ENCODE measurements at regions not wholly inside any gene's neighbourhood (a gene's known extent, or its start where the extent isn't known, plus 50 kb on each side); places are given as distances from the start of the nearest gene placed in this dataset.

- no peak overlapping the region for H3K27ac Mint-ChIP-seq
- peaks cover 12% of the 10 kb centered on the region for H3K9me3 Mint-ChIP-seq (ENCODE audit: low read depth)
- no peak overlapping the region for H3K4me3 Mint-ChIP-seq
- H3K4me1 Mint-ChIP-seq (ENCODE audit: low read depth): no peaks in the 10 kb centered on the region
- no peaks in the 10 kb centered on the region for H3K27me3 Mint-ChIP-seq
- H3K36me3 Mint-ChIP-seq: no peaks in the 10 kb centered on the region
Measured at GRCh38 chr10:107800061-107800460, 635.6 kb upstream of the SORCS1 start.

GRCh38 chr10:107790271-107790670 is 625.8 kb upstream of the SORCS1 start:
- H3K9me3 Mint-ChIP-seq (ENCODE audit: low read depth): peaks cover 13% of the 10 kb centered on the region
- H3K27ac Mint-ChIP-seq: no peak overlapping the region
- H3K4me3 Mint-ChIP-seq: no peak overlapping the region
- H3K36me3 Mint-ChIP-seq: no peaks in the 10 kb centered on the region
- no peaks in the 10 kb centered on the region for H3K4me1 Mint-ChIP-seq (ENCODE audit: low read depth)
- H3K27me3 Mint-ChIP-seq: no peaks in the 10 kb centered on the region

- H3K27ac Mint-ChIP-seq: no peak overlapping the region
- H3K4me3 Mint-ChIP-seq: no peak overlapping the region
- no peaks in the 10 kb centered on the region for H3K36me3 Mint-ChIP-seq
- H3K9me3 Mint-ChIP-seq (ENCODE audit: low read depth): peaks cover 11% of the 10 kb centered on the region
- no peaks in the 10 kb centered on the region for H3K4me1 Mint-ChIP-seq (ENCODE audit: low read depth)
- no peaks in the 10 kb centered on the region for H3K27me3 Mint-ChIP-seq
Measured at GRCh38 chr10:107771066-107771465, 606.6 kb upstream of the SORCS1 start.

GRCh38 chr10:107767185-107767584 is 602.7 kb upstream of the SORCS1 start:
- H3K27me3 Mint-ChIP-seq: no peaks in the 10 kb centered on the region
- H3K9me3 Mint-ChIP-seq (ENCODE audit: low read depth): peaks cover 8% of the 10 kb centered on the region
- H3K4me3 Mint-ChIP-seq: no peak overlapping the region
- no peak overlapping the region for H3K27ac Mint-ChIP-seq
- H3K4me1 Mint-ChIP-seq (ENCODE audit: low read depth): no peaks in the 10 kb centered on the region
- H3K36me3 Mint-ChIP-seq: no peaks in the 10 kb centered on the region

- no peaks in the 10 kb centered on the region for H3K4me1 Mint-ChIP-seq (ENCODE audit: low read depth)
- H3K36me3 Mint-ChIP-seq: no peaks in the 10 kb centered on the region
- H3K27ac Mint-ChIP-seq: no peak overlapping the region
- no peaks in the 10 kb centered on the region for H3K9me3 Mint-ChIP-seq (ENCODE audit: low read depth)
- H3K4me3 Mint-ChIP-seq: no peak overlapping the region
- no peaks in the 10 kb centered on the region for H3K27me3 Mint-ChIP-seq
Measured at GRCh38 chr10:107754814-107755213, 590.3 kb upstream of the SORCS1 start.

- Mint-ChIP-seq H3K36me3 (no peaks in the 10 kb centered on the region), H3K9me3 (ENCODE audit: low read depth) (peaks cover 23% of the 10 kb centered on the region), H3K27ac (no peak overlapping the region), H3K27me3 (no peaks in the 10 kb centered on the region), H3K4me1 (ENCODE audit: low read depth) (no peaks in the 10 kb centered on the region), H3K4me3 (no peak overlapping the region)
Measured at GRCh38 chr10:107749235-107749634, 584.7 kb upstream of the SORCS1 start.

- peaks cover 23% of the 10 kb centered on the region for H3K9me3 Mint-ChIP-seq (ENCODE audit: low read depth)
- no peaks in the 10 kb centered on the region for H3K4me1 Mint-ChIP-seq (ENCODE audit: low read depth)
Measured at GRCh38 chr10:107747851-107748250, 583.3 kb upstream of the SORCS1 start.

GRCh38 chr10:107741971-107742370 is 577.5 kb upstream of the SORCS1 start:
- H3K27ac Mint-ChIP-seq: no peak overlapping the region

More at GRCh38 chr10:107747851-107748250, 583.3 kb upstream of the SORCS1 start:
- H3K36me3 Mint-ChIP-seq: no peaks in the 10 kb centered on the region
- H3K27me3 Mint-ChIP-seq: no peaks in the 10 kb centered on the region
- no peak overlapping the region for H3K4me3 Mint-ChIP-seq
- H3K27ac Mint-ChIP-seq: no peak overlapping the region

GRCh38 chr10:107740962-107741690 is 576.6 kb upstream of the SORCS1 start:
- Mint-ChIP-seq H3K4me1 (ENCODE audit: low read depth) (no peaks in the 10 kb centered on the region), H3K27ac (no peak overlapping the region), H3K27me3 (no peaks in the 10 kb centered on the region), H3K36me3 (no peaks in the 10 kb centered on the region), H3K9me3 (ENCODE audit: low read depth) (peaks cover 17% of the 10 kb centered on the region), H3K4me3 (no peak overlapping the region)

More at GRCh38 chr10:107741971-107742370, 577.5 kb upstream of the SORCS1 start:
- H3K4me1 Mint-ChIP-seq (ENCODE audit: low read depth): no peaks in the 10 kb centered on the region
- H3K27me3 Mint-ChIP-seq: no peaks in the 10 kb centered on the region
- no peaks in the 10 kb centered on the region for H3K36me3 Mint-ChIP-seq
- no peak overlapping the region for H3K4me3 Mint-ChIP-seq
- peaks cover 20% of the 10 kb centered on the region for H3K9me3 Mint-ChIP-seq (ENCODE audit: low read depth)

- H3K36me3 Mint-ChIP-seq: no peaks in the 10 kb centered on the region
- peaks cover 27% of the 10 kb centered on the region for H3K9me3 Mint-ChIP-seq (ENCODE audit: low read depth)
- no peaks in the 10 kb centered on the region for H3K4me1 Mint-ChIP-seq (ENCODE audit: low read depth)
- H3K27me3 Mint-ChIP-seq: no peaks in the 10 kb centered on the region
- no peak overlapping the region for H3K4me3 Mint-ChIP-seq
- no peak overlapping the region for H3K27ac Mint-ChIP-seq
Measured at GRCh38 chr10:107739951-107740350, 575.4 kb upstream of the SORCS1 start.

- Mint-ChIP-seq H3K4me3 (no peak overlapping the region), H3K9me3 (ENCODE audit: low read depth) (peaks cover 36% of the 10 kb centered on the region), H3K27ac (no peak overlapping the region), H3K27me3 (no peaks in the 10 kb centered on the region), H3K36me3 (no peaks in the 10 kb centered on the region), H3K4me1 (ENCODE audit: low read depth) (no peaks in the 10 kb centered on the region)
Measured at GRCh38 chr10:107733328-107734130, 569.0 kb upstream of the SORCS1 start.

GRCh38 chr10:107732045-107732444 is 567.5 kb upstream of the SORCS1 start:
- no peaks in the 10 kb centered on the region for H3K36me3 Mint-ChIP-seq
- H3K4me3 Mint-ChIP-seq: no peak overlapping the region
- no peaks in the 10 kb centered on the region for H3K27me3 Mint-ChIP-seq
- peaks cover 31% of the 10 kb centered on the region for H3K9me3 Mint-ChIP-seq (ENCODE audit: low read depth)
- H3K4me1 Mint-ChIP-seq (ENCODE audit: low read depth): no peaks in the 10 kb centered on the region
- H3K27ac Mint-ChIP-seq: no peak overlapping the region

GRCh38 chr10:107728807-107729206 is 564.3 kb upstream of the SORCS1 start:
- Mint-ChIP-seq H3K27ac (no peak overlapping the region), H3K27me3 (no peaks in the 10 kb centered on the region), H3K36me3 (no peaks in the 10 kb centered on the region), H3K4me3 (no peak overlapping the region), H3K4me1 (ENCODE audit: low read depth) (no peaks in the 10 kb centered on the region), H3K9me3 (ENCODE audit: low read depth) (peaks cover 14% of the 10 kb centered on the region)

- H3K9me3 Mint-ChIP-seq (ENCODE audit: low read depth): peaks cover 10% of the 10 kb centered on the region
- H3K27me3 Mint-ChIP-seq: no peaks in the 10 kb centered on the region
- no peaks in the 10 kb centered on the region for H3K36me3 Mint-ChIP-seq
- H3K4me3 Mint-ChIP-seq: no peak overlapping the region
- no peak overlapping the region for H3K27ac Mint-ChIP-seq
- H3K4me1 Mint-ChIP-seq (ENCODE audit: low read depth): no peaks in the 10 kb centered on the region
Measured at GRCh38 chr10:107727767-107728317, 563.3 kb upstream of the SORCS1 start.

GRCh38 chr10:107718864-107719263 is 554.4 kb upstream of the SORCS1 start:
- Mint-ChIP-seq H3K36me3 (no peaks in the 10 kb centered on the region), H3K9me3 (ENCODE audit: low read depth) (peaks cover under 1% of the 10 kb centered on the region), H3K4me3 (no peak overlapping the region), H3K4me1 (ENCODE audit: low read depth) (no peaks in the 10 kb centered on the region), H3K27ac (no peak overlapping the region), H3K27me3 (no peaks in the 10 kb centered on the region)
